GM18867 (cell line): ENCODE measurements at regions not wholly inside any gene's neighbourhood (a gene's known extent, or its start where the extent isn't known, plus 50 kb on each side); places are given as distances from the start of the nearest gene placed in this dataset.

Experiments
- ATAC-seq: cut with Tn5 transposase; IDR thresholded peaks from one replicate; pipeline ENCODE4 v1.9.1; 2021; ENCODE audit warnings: mild to moderate bottlenecking, moderate library complexity; ENCODE audit not compliant: unreplicated experiment

GRCh38 chr19:31402529-31403316, 53.5 kb upstream of the TSHZ3 start:
- ATAC-seq: no peak

GRCh38 chr19:31406106-31406505, 56.9 kb upstream of the TSHZ3 start:
- ATAC-seq: no peak

- no peak for ATAC-seq
These were observed 59.4 kb upstream of the TSHZ3 start for GRCh38 chr19:31408460-31409124.

GRCh38 chr19:31413353-31413752, 64.1 kb upstream of the TSHZ3 start:
- no peak for ATAC-seq

- ATAC-seq: no peak
These were observed 66.1 kb upstream of the TSHZ3 start for GRCh38 chr19:31415322-31415721.

- ATAC-seq: no peak
These were observed 67.3 kb upstream of the TSHZ3 start for GRCh38 chr19:31416548-31416947.

GRCh38 chr19:31418055-31418454, 68.8 kb upstream of the TSHZ3 start:
- ATAC-seq: no peak

- no peak for ATAC-seq
These were observed 69.6 kb upstream of the TSHZ3 start for GRCh38 chr19:31418692-31419430.

GRCh38 chr19:31419871-31420445, 70.7 kb upstream of the TSHZ3 start:
- ATAC-seq: no peak

- ATAC-seq: no peak
These were observed 71.8 kb upstream of the TSHZ3 start for GRCh38 chr19:31421082-31421481.

GRCh38 chr19:31421856-31422255, 72.6 kb upstream of the TSHZ3 start:
- ATAC-seq: no peak

GRCh38 chr19:31423896-31424295, 74.7 kb upstream of the TSHZ3 start:
- no peak for ATAC-seq

- ATAC-seq: no peak
These were observed 75.8 kb upstream of the TSHZ3 start for GRCh38 chr19:31424861-31425620.

- ATAC-seq: no peak
These were observed 78.6 kb upstream of the TSHZ3 start for GRCh38 chr19:31427857-31428256.

- ATAC-seq: no peak
These were observed 81.1 kb upstream of the TSHZ3 start for GRCh38 chr19:31430381-31430780.

- ATAC-seq: no peak
These were observed 83.1 kb upstream of the TSHZ3 start for GRCh38 chr19:31432201-31432810.

GRCh38 chr19:31436121-31436776, 87.0 kb upstream of the TSHZ3 start:
- ATAC-seq: no peak

- no peak for ATAC-seq
These were observed 89.4 kb upstream of the TSHZ3 start for GRCh38 chr19:31438401-31439269.

- no peak for ATAC-seq
These were observed 90.0 kb upstream of the TSHZ3 start for GRCh38 chr19:31439270-31439573.
